ENCODE measurements at regions not wholly inside any gene's neighbourhood (a gene's known extent, or its start where the extent isn't known, plus 50 kb on each side); places are given as distances from the start of the nearest gene placed in this dataset.

- CTCF ChIA-PET: no interaction called here
- WGBS (ENCODE audit: insufficient coverage): 83% methylated on average over 3 of the region's 4 CpGs
Observed at GRCh38 chr14:56351861-56352260, 227.7 kb upstream of the TMEM260 start.

GRCh38 chr14:56352999-56353398, 226.6 kb upstream of the TMEM260 start:
- no peak overlapping the region for H3K4me3 ChIP-seq (ENCODE audit: control extremely low read depth in 1 of 5, extremely low read depth in 1 of 5, insufficient read depth in 1 of 5, low read depth in 2 of 5, low read length in 4 of 5)
- TF ChIP-seq CTCF (IDR thresholded peaks at IDR 0.05) (no peak), EZH2 (IDR thresholded peaks at IDR 0.05; ENCODE audit: borderline replicate concordance, insufficient read depth, low read depth, low read length, poor library complexity, severe bottlenecking) (no peak)
- no peaks in the 10 kb centered on the region for H4K20me1 ChIP-seq (ENCODE audit: control insufficient read depth, insufficient read depth, low read length, poor library complexity, severe bottlenecking)
- no peaks in the 10 kb centered on the region for H3K9me3 Mint-ChIP-seq (ENCODE audit: insufficient read depth)
- H3K27ac Mint-ChIP-seq: no peak overlapping the region
- H3K36me3 ChIP-seq (replicated peaks in 1 of 2; ENCODE audit: control extremely low read depth in 1 of 2, control insufficient read depth in 1 of 2, extremely low read depth in 1 of 2, insufficient read depth in 2 of 2, low read length in 1 of 2): no peaks in the 10 kb centered on the region
- H2AFZ ChIP-seq (ENCODE audit: insufficient read depth, low read depth, low read length, poor library complexity, severe bottlenecking): no peak overlapping the region
- no peaks in the 10 kb centered on the region for H3K27me3 Mint-ChIP-seq
- H3K9me3 ChIP-seq (ENCODE audit: control extremely low read depth in 1 of 3, control insufficient read depth in 2 of 3, insufficient read depth in 1 of 3, low read length in 2 of 3): no peaks in the 10 kb centered on the region
- no peak overlapping the region for H3K4me2 ChIP-seq (replicated peaks; ENCODE audit: low read depth, low read length, poor library complexity, severe bottlenecking)
- H3K4me3 Mint-ChIP-seq: no peak overlapping the region
- ChIA-PET CTCF (interaction anchor here (1.4 kb wide), 1 partner anchor 13 kb away, joined by 4 read pairs; no protein-coding TSS in a partner anchor), POLR2A (no interaction called here)
- H3K79me2 ChIP-seq (ENCODE audit: control insufficient read depth, insufficient read depth, low read length): no peaks in the 10 kb centered on the region
- H3K4me1 Mint-ChIP-seq: no peaks in the 10 kb centered on the region
- no peak for ATAC-seq (ENCODE audit: low read depth)
- WGBS (ENCODE audit: insufficient coverage): 92% methylated on average over 2 of the region's 2 CpGs
- intact Hi-C loops (cut with micrococcal nuclease): no loop called here
- H3K27ac ChIP-seq (ENCODE audit: low read length in 2 of 2): no peak overlapping the region
- no peak overlapping the region for H3K9ac ChIP-seq (ENCODE audit: low read length)
- no peak for DNase-seq
- H3K27me3 ChIP-seq (replicated peaks in 1 of 4; ENCODE audit: control extremely low read depth in 1 of 4, control insufficient read depth in 3 of 4, insufficient read depth in 4 of 4, low read length in 3 of 4): no peaks in the 10 kb centered on the region
- H3K4me1 ChIP-seq (ENCODE audit: control insufficient read depth in 2 of 2, insufficient read depth in 2 of 2, low read length in 2 of 2): no peaks in the 10 kb centered on the region

More at GRCh38 chr14:56351861-56352260, 227.7 kb upstream of the TMEM260 start:
- no peaks in the 10 kb centered on the region for H4K20me1 ChIP-seq (ENCODE audit: control insufficient read depth, insufficient read depth, low read length, poor library complexity, severe bottlenecking)
- H3K36me3 ChIP-seq (replicated peaks in 1 of 2; ENCODE audit: control extremely low read depth in 1 of 2, control insufficient read depth in 1 of 2, extremely low read depth in 1 of 2, insufficient read depth in 2 of 2, low read length in 1 of 2): no peaks in the 10 kb centered on the region
- H3K27ac Mint-ChIP-seq: no peak overlapping the region
- H3K4me1 ChIP-seq (ENCODE audit: control insufficient read depth in 2 of 2, insufficient read depth in 2 of 2, low read length in 2 of 2): no peaks in the 10 kb centered on the region
- DNase-seq (no peak), ATAC-seq (ENCODE audit: low read depth) (no peak)
- no peaks in the 10 kb centered on the region for H3K79me2 ChIP-seq (ENCODE audit: control insufficient read depth, insufficient read depth, low read length)
- H3K4me3 ChIP-seq (ENCODE audit: control extremely low read depth in 1 of 5, extremely low read depth in 1 of 5, insufficient read depth in 1 of 5, low read depth in 2 of 5, low read length in 4 of 5): no peak overlapping the region
- POLR2A ChIA-PET: no interaction called here
- no peaks in the 10 kb centered on the region for H3K9me3 ChIP-seq (ENCODE audit: control extremely low read depth in 1 of 3, control insufficient read depth in 2 of 3, insufficient read depth in 1 of 3, low read length in 2 of 3)
- no peak overlapping the region for H3K4me2 ChIP-seq (replicated peaks; ENCODE audit: low read depth, low read length, poor library complexity, severe bottlenecking)
- intact Hi-C loops (cut with micrococcal nuclease): no loop called here
- TF ChIP-seq CTCF (IDR thresholded peaks at IDR 0.05) (no peak), EZH2 (IDR thresholded peaks at IDR 0.05; ENCODE audit: borderline replicate concordance, insufficient read depth, low read depth, low read length, poor library complexity, severe bottlenecking) (no peak)
- no peak overlapping the region for H2AFZ ChIP-seq (ENCODE audit: insufficient read depth, low read depth, low read length, poor library complexity, severe bottlenecking)
- H3K4me3 Mint-ChIP-seq: no peak overlapping the region
- H3K27me3 ChIP-seq (replicated peaks in 1 of 4; ENCODE audit: control extremely low read depth in 1 of 4, control insufficient read depth in 3 of 4, insufficient read depth in 4 of 4, low read length in 3 of 4): no peaks in the 10 kb centered on the region
- H3K27me3 Mint-ChIP-seq: no peaks in the 10 kb centered on the region
- no peaks in the 10 kb centered on the region for H3K4me1 Mint-ChIP-seq
- H3K9me3 Mint-ChIP-seq (ENCODE audit: insufficient read depth): no peaks in the 10 kb centered on the region
- no peak overlapping the region for H3K27ac ChIP-seq (ENCODE audit: low read length in 2 of 2)
- no peak overlapping the region for H3K9ac ChIP-seq (ENCODE audit: low read length)
